Activated naive CD8-positive, alpha-beta T cell treated with anti-CD3 and anti-CD28 coated beads, Interleukin-2, amount 50 U/mL, for 24 hours (primary cell): ENCODE measurements at regions not wholly inside any gene's neighbourhood (a gene's known extent, or its start where the extent isn't known, plus 50 kb on each side); places are given as distances from the start of the nearest gene placed in this dataset.

ENCODE experiments used
- ATAC-seq: fragments of 150-1000 bp; cut with Tn5 transposase; one replicate; pipeline ENCODE4 v1.10.0; 2021
- DNase-seq: peaks from one replicate; pipeline ENCODE4 v3.0.0; 2021
- H3K27ac Mint-ChIP-seq: one replicate; pipeline ENCODE4 v1.8.0; 2021; ENCODE audit warnings: mild to moderate bottlenecking, mixed read lengths
- H3K27me3 Mint-ChIP-seq: one replicate; pipeline ENCODE4 v1.8.0; 2021; ENCODE audit warnings: mixed read lengths
- H3K36me3 Mint-ChIP-seq: one replicate; pipeline ENCODE4 v1.8.0; 2021; ENCODE audit warnings: low read depth, mixed read lengths
- H3K4me1 Mint-ChIP-seq: one replicate; pipeline ENCODE4 v1.8.0; 2021; ENCODE audit warnings: mixed read lengths
- H3K4me3 Mint-ChIP-seq: one replicate; pipeline ENCODE4 v1.8.0; 2021; ENCODE audit warnings: mild to moderate bottlenecking, moderate library complexity, mixed read lengths
- H3K9me3 Mint-ChIP-seq: one replicate; pipeline ENCODE4 v1.8.0; 2021; ENCODE audit warnings: mixed read lengths

DNA sequence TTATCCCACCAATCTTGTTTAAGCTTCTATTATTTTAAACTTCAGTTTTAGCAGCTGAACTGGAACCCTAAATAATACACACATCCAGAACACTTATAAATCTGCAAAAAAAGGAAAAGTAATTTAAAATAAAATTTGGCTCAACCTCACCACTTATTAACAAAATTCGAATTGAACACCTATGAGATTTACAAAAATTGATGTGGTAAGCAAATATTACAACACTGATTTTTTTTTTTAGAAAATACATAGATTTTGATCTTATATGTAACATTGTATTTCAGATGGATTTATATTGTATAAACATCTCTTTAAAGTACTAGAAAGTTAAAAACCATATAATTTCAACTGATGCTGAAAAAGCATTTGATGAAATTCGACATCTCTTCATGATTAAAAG, 81.3 kb upstream of the DYNAP start:
- Mint-ChIP-seq H3K4me3 (no peak overlapping the region), H3K36me3 (no peaks in the 10 kb centered on the region), H3K9me3 (no peaks in the 10 kb centered on the region), H3K27me3 (peaks cover 2% of the 10 kb centered on the region), H3K27ac (no peak overlapping the region), H3K4me1 (no peaks in the 10 kb centered on the region)
- DNase-seq (no peak), ATAC-seq (no peak)

- Mint-ChIP-seq H3K27me3 (no peaks in the 10 kb centered on the region), H3K4me1 (no peaks in the 10 kb centered on the region), H3K27ac (no peak overlapping the region), H3K9me3 (no peaks in the 10 kb centered on the region), H3K4me3 (no peak overlapping the region), H3K36me3 (no peaks in the 10 kb centered on the region)
- DNase-seq (no peak), ATAC-seq (no peak)
Observed at GRCh38 chr18:54515149-54515548, 75.9 kb upstream of the DYNAP start.

DNA sequence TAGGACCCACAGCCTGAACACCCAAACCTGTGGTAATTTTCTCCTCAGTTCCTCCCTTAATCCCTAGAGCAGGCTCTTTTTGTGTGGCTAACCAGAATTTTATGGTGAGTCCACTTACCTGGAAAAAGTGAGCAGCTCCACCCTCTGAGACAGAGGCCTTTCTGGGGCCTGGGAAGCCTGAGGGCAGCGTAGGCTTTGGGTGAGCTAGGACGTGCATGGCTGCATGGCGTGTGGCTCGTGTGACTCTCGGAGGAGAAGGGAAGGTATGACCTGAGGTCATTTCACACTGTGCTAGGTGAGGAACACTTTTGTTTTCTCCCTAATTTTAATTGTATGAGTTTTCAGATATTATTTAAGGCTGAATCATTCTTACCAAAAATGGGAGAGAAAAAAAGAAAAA, 73.5 kb upstream of the DYNAP start:
- ATAC-seq: no peak
- no peak for DNase-seq
- H3K27me3 Mint-ChIP-seq: no peaks in the 10 kb centered on the region
- H3K4me1 Mint-ChIP-seq: no peaks in the 10 kb centered on the region
- no peaks in the 10 kb centered on the region for H3K36me3 Mint-ChIP-seq
- H3K4me3 Mint-ChIP-seq: no peak overlapping the region
- H3K9me3 Mint-ChIP-seq: no peaks in the 10 kb centered on the region
- H3K27ac Mint-ChIP-seq: no peak overlapping the region

DNA sequence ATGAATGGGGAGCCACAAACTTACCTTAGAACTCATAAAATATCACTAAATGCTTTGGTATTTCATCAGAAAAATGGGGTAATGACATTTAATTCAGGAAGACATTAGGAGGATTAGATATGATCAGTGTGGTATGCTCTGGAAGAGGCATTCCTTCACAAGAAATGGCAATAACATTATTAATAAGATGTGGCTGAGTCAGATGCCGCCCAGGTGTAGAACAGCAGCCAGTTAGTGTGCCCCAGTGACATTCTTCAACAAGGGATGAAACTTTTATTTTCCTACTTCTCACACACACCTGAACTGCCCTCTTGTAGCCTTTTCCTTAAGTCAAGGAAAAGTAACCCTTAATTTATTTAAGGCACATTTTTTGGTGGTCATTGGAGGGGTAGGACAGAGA, 69.2 kb upstream of the DYNAP start:
- no peak overlapping the region for H3K4me3 Mint-ChIP-seq
- no peaks in the 10 kb centered on the region for H3K4me1 Mint-ChIP-seq
- H3K36me3 Mint-ChIP-seq: no peaks in the 10 kb centered on the region
- no peaks in the 10 kb centered on the region for H3K27me3 Mint-ChIP-seq
- no peaks in the 10 kb centered on the region for H3K9me3 Mint-ChIP-seq
- ATAC-seq (no peak), DNase-seq (no peak)
- H3K27ac Mint-ChIP-seq: no peak overlapping the region

GRCh38 chr18:54528942-54529376, 62.1 kb upstream of the DYNAP start:
- Mint-ChIP-seq H3K9me3 (peaks cover under 1% of the 10 kb centered on the region), H3K27ac (no peak overlapping the region), H3K4me1 (no peaks in the 10 kb centered on the region), H3K27me3 (peaks cover 4% of the 10 kb centered on the region), H3K4me3 (no peak overlapping the region), H3K36me3 (no peaks in the 10 kb centered on the region)
- no peak for ATAC-seq
- DNase-seq: no peak

DNA sequence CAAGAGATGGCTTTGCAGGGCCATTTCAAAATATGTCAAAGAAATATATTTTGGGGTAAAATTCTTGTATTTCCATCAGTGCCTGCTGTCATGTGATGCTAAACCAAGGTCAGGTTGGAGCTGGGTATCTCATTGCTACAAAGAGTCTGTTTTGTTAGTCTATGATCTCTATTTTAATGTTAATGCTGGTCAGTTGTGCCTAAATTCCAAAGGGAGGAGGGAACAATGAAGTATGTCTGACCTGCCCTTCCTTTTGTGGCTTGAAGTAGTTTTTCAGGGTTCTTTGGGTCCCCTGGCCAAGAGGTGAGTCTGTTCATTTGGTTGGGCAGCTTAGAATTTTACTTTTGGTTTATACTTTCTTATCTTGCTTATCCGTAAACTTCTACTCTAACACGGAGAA, 61.6 kb upstream of the DYNAP start:
- H3K27ac Mint-ChIP-seq: no peak overlapping the region
- H3K4me3 Mint-ChIP-seq: no peak overlapping the region
- DNase-seq (no peak), ATAC-seq (no peak)
- H3K9me3 Mint-ChIP-seq: peaks cover 3% of the 10 kb centered on the region
- H3K36me3 Mint-ChIP-seq: no peaks in the 10 kb centered on the region
- H3K27me3 Mint-ChIP-seq: peaks cover 4% of the 10 kb centered on the region
- H3K4me1 Mint-ChIP-seq: no peaks in the 10 kb centered on the region

DNA sequence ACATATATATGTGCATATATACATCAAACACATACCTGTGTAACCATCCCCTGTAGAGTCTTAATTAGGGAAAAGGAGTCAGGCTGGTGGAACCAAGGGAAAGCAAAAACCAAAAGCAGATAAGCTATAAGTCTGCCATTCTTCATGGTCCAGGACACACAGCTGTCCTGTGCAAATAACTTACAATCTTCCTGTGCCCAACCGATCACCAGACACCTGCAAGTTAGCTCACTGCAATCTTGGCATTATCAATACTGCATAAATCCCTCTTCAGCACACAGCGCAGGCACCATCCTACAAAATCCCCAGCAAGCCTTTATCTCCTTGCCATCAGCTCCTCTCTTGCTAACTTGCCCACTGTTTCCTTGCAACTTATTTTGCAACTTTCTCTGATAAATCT, 60.8 kb upstream of the DYNAP start:
- ATAC-seq: no peak
- Mint-ChIP-seq H3K4me1 (no peaks in the 10 kb centered on the region), H3K27me3 (peaks cover 4% of the 10 kb centered on the region)

DNA sequence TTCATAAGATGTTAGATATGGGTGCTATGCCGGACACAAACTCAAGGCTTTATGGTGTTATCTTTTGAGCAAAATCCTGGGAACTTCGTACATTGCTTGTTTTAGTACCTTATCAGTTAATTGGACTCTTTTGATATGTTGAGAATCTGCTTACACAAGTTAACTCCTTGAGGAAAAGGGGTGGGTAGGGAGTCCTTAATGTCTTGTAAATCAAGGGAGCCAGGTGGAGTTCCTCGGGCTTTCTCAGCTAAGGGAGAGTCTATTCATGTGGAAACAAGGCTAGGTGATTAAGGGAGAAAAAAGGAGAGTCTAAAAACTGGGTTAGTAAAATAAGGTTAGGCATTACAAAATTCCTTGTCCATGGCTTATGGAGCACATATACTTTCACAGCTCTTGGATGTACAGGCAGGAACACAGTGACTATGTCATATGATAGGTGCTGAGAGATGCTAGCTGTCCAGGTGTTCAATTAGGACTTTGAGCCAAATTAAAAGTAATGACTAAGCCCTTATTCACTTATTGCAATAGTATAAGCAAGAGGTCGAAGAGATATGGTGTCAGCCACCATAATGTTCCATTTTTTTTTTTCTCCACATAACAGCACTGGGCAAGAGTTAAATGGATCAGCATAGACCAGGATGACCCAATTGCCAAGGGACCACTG, 59.5 kb upstream of the DYNAP start:
- Mint-ChIP-seq H3K27me3 (peaks cover 4% of the 10 kb centered on the region), H3K4me3 (no peak overlapping the region), H3K9me3 (peaks cover 3% of the 10 kb centered on the region), H3K4me1 (no peaks in the 10 kb centered on the region), H3K36me3 (no peaks in the 10 kb centered on the region), H3K27ac (no peak overlapping the region)
- DNase-seq: no peak
- no peak for ATAC-seq

More for the DNA sequence above, 60.8 kb upstream of the DYNAP start:
- Mint-ChIP-seq H3K4me3 (no peak overlapping the region), H3K9me3 (peaks cover 3% of the 10 kb centered on the region), H3K36me3 (no peaks in the 10 kb centered on the region), H3K27ac (no peak overlapping the region)
- DNase-seq: no peak

GRCh38 chr18:54532222-54532621, 58.8 kb upstream of the DYNAP start:
- ATAC-seq: no peak
- DNase-seq: no peak
- Mint-ChIP-seq H3K4me3 (no peak overlapping the region), H3K27ac (no peak overlapping the region), H3K9me3 (peaks cover 3% of the 10 kb centered on the region), H3K36me3 (no peaks in the 10 kb centered on the region), H3K27me3 (peaks cover 4% of the 10 kb centered on the region), H3K4me1 (no peaks in the 10 kb centered on the region)

DNA sequence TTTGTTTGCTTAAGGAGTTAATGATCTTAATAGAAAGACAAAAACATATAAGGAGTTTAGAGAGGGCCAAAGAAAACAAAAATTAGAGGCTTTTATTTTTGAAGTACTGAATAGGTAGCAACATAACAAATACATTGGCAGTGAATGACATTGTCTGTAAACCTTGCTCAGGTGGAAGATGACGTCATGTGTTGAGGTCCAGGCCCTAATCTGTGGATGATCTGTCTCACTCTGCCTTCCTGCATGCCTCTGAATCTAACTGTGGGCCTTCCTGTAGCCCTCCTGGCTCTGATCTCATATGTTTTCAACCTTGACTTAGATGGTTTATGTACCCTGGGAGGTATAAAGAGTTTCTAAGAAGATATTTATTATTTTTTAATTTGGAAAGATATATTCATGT, 58.1 kb upstream of the DYNAP start:
- Mint-ChIP-seq H3K27me3 (peaks cover 3% of the 10 kb centered on the region), H3K4me3 (no peak overlapping the region), H3K4me1 (no peaks in the 10 kb centered on the region), H3K9me3 (peaks cover 3% of the 10 kb centered on the region), H3K36me3 (no peaks in the 10 kb centered on the region), H3K27ac (no peak overlapping the region)
- ATAC-seq (no peak), DNase-seq (no peak)
